ENCODE measurements at regions not wholly inside any gene's neighbourhood (a gene's known extent, or its start where the extent isn't known, plus 50 kb on each side); places are given as distances from the start of the nearest gene placed in this dataset.

GRCh38 chr1:10888291-10888690 lies 91.8 kb upstream of the CASZ1 start:
- no peak for DNase-seq (ENCODE audit: low read depth)
- TF ChIP-seq CTCF (IDR thresholded peaks at IDR 0.05; ENCODE audit: control insufficient read depth, extremely low read depth, insufficient read depth): no peak
- no peak overlapping the region for H3K4me3 ChIP-seq (ENCODE audit: low read depth, low read length)

GRCh38 chr1:10888791-10889649 lies 92.6 kb upstream of the CASZ1 start:
- no peak overlapping the region for H3K4me3 ChIP-seq (ENCODE audit: low read depth, low read length)
- DNase-seq (ENCODE audit: low read depth): no peak

GRCh38 chr1:10889650-10890353 lies 93.4 kb upstream of the CASZ1 start:
- TF ChIP-seq CTCF (IDR thresholded peaks at IDR 0.05; ENCODE audit: control insufficient read depth, extremely low read depth, insufficient read depth): no peak
- no peak for DNase-seq (ENCODE audit: low read depth)
- H3K4me3 ChIP-seq (ENCODE audit: low read depth, low read length): no peak overlapping the region

More at GRCh38 chr1:10888791-10889649, 92.6 kb upstream of the CASZ1 start:
- TF ChIP-seq CTCF (IDR thresholded peaks at IDR 0.05; ENCODE audit: control insufficient read depth, extremely low read depth, insufficient read depth): no peak

- H3K4me3 ChIP-seq (ENCODE audit: low read depth, low read length): no peak overlapping the region
- TF ChIP-seq CTCF (IDR thresholded peaks at IDR 0.05; ENCODE audit: control insufficient read depth, extremely low read depth, insufficient read depth): no peak
- peak; percentile 18 for DNase-seq (ENCODE audit: low read depth)
These were observed 94.1 kb upstream of the CASZ1 start for GRCh38 chr1:10890491-10891071.

- no peak for TF ChIP-seq CTCF (IDR thresholded peaks at IDR 0.05; ENCODE audit: control insufficient read depth, extremely low read depth, insufficient read depth)
- H3K4me3 ChIP-seq (ENCODE audit: low read depth, low read length): no peak overlapping the region
- no peak for DNase-seq (ENCODE audit: low read depth)
These were observed 94.6 kb upstream of the CASZ1 start for GRCh38 chr1:10891091-10891490.

- H3K4me3 ChIP-seq (ENCODE audit: low read depth, low read length): no peak overlapping the region
- no peak for DNase-seq (ENCODE audit: low read depth)
- TF ChIP-seq CTCF (IDR thresholded peaks at IDR 0.05; ENCODE audit: control insufficient read depth, extremely low read depth, insufficient read depth): no peak
These were observed 96.0 kb upstream of the CASZ1 start for GRCh38 chr1:10892138-10893065.

Data from LNCaP clone FGC (cell line).